ENCODE measurements at regions not wholly inside any gene's neighbourhood (a gene's known extent, or its start where the extent isn't known, plus 50 kb on each side); places are given as distances from the start of the nearest gene placed in this dataset.

- TF ChIP-seq CTCF (conservative IDR thresholded peaks at IDR 0.05; ENCODE audit: low read length) (no peak), EZH2phosphoT487 (IDR thresholded peaks at IDR 0.05; ENCODE audit: borderline replicate concordance) (no peak)
Measured at GRCh38 chr20:40173872-40174271, 515.2 kb downstream of the MAFB start.
